Caco-2 (cell line): ENCODE measurements at regions not wholly inside any gene's neighbourhood (a gene's known extent, or its start where the extent isn't known, plus 50 kb on each side); places are given as distances from the start of the nearest gene placed in this dataset.
"Not testable (repeated sequence)": the region's sequence is repeated elsewhere in the genome, so short reads cannot be mapped to it uniquely, and the experiment has no call there.

Experiments used
- BruUV-seq: library from RNA; stranded (reverse); fragments of 400-500 nt; replicated peaks from 2 replicates; lab custom pipeline; 2021; lab: Mats Ljungman, UMichigan
- CTCF ChIA-PET: fragments of 300-600 bp; sonication (Branson Sonifier 250); formaldehyde crosslinking; loops from one replicate; lab custom pipeline; 2022; ENCODE audit warnings: antibody characterized with exemption; lab: Charles Lee
- POLR2A ChIA-PET: fragments of 300-600 bp; sonication (Branson Sonifier 250); formaldehyde crosslinking; loops from one replicate; lab custom pipeline; 2022; ENCODE audit warnings: antibody characterized with exemption; lab: Charles Lee
- DNase-seq, 2 experiments: peaks; one replicate each; pipeline versions ENCODE4 v3.0.0 to v3.0.0-alpha.2; 2020 to 2022
- H3K27me3 ChIP-seq: replicated peaks from 2 replicates; pipeline ENCODE4 v1.6.0; 2011; ENCODE audit warnings: low read length; ENCODE audit not compliant: control insufficient read depth, insufficient read depth
- H3K36me3 ChIP-seq: 2 replicates; pipeline ENCODE4 v1.5.1; 2011; ENCODE audit warnings: low read length; ENCODE audit not compliant: control insufficient read depth, insufficient read depth
- H3K4me1 ChIP-seq: fragments of 250-450 bp; sonication (Bioruptor Pico); 2 replicates; pipeline ENCODE4 v1.5.1; 2020; ENCODE audit warnings: mild to moderate bottlenecking
- H3K4me3 ChIP-seq: 2 replicates; pipeline ENCODE4 v1.5.1; 2011; ENCODE audit warnings: low read depth, mild to moderate bottlenecking, control low read depth, low read length
- H3K9me3 ChIP-seq: fragments of 250-450 bp; sonication (Bioruptor Pico); 2 replicates; pipeline ENCODE4 v1.5.1; 2020; ENCODE audit warnings: mild to moderate bottlenecking, moderate library complexity
- H3K27ac Mint-ChIP-seq: one replicate; pipeline ENCODE4 v1.8.0; 2022; ENCODE audit warnings: mixed read lengths; ENCODE audit not compliant: unreplicated experiment
- H3K27me3 Mint-ChIP-seq: one replicate; pipeline ENCODE4 v1.8.0; 2022; ENCODE audit warnings: mixed read lengths; ENCODE audit not compliant: insufficient read depth, unreplicated experiment
- H3K36me3 Mint-ChIP-seq: one replicate; pipeline ENCODE4 v1.8.0; 2022; ENCODE audit warnings: mild to moderate bottlenecking, mixed read lengths; ENCODE audit not compliant: insufficient read depth, unreplicated experiment
- H3K4me1 Mint-ChIP-seq: one replicate; pipeline ENCODE4 v1.8.0; 2022; ENCODE audit warnings: low read depth, mixed read lengths; ENCODE audit not compliant: unreplicated experiment
- H3K4me3 Mint-ChIP-seq: one replicate; pipeline ENCODE4 v1.8.0; 2022; ENCODE audit warnings: mild to moderate bottlenecking, moderate library complexity, mixed read lengths; ENCODE audit not compliant: unreplicated experiment
- H3K9me3 Mint-ChIP-seq: one replicate; pipeline ENCODE4 v1.8.0; 2022; ENCODE audit warnings: mixed read lengths; ENCODE audit not compliant: unreplicated experiment
- CTCF ChIP-seq, 2 experiments: fragments of 200-600 bp in 1 of 2; IDR thresholded peaks; 1 replicate in 1 of 2; 2 replicates in 1 of 2; pipeline versions ENCODE4 v1.5.1 to v1.8.0; 2011 to 2022; ENCODE audit warnings: antibody characterized with exemption in 1 of 2, control low read depth in 1 of 2, inconsistent platforms in 1 of 2, low read depth in 1 of 2, low read length in 1 of 2, mild to moderate bottlenecking in 1 of 2, moderate library complexity in 1 of 2; ENCODE audit not compliant: insufficient read depth in 1 of 2, severe bottlenecking in 1 of 2, unreplicated experiment in 1 of 2
- intact Hi-C: fragments of 100-400 bp; cut with micrococcal nuclease; formaldehyde crosslinking; loops from one replicate; pipeline ENCODE4 v1.10.0; 2022; ENCODE audit not compliant: unreplicated experiment

GRCh38 chr5:105865834-105866233, 1804.9 kb downstream of the EFNA5 start:
- TF ChIP-seq CTCF (IDR thresholded peaks at IDR 0.05; ENCODE audit: insufficient read depth in 1 of 2, low read depth in 1 of 2, low read length in 1 of 2, severe bottlenecking in 1 of 2, unreplicated experiment in 1 of 2) = no peak
- Mint-ChIP-seq H3K9me3 (no peaks in the 10 kb centered on the region), H3K27me3 (no peaks in the 10 kb centered on the region), H3K4me3 (no peak overlapping the region), H3K4me1 (no peaks in the 10 kb centered on the region), H3K36me3 (no peaks in the 10 kb centered on the region), H3K27ac (no peak overlapping the region)
- no peak overlapping the region for H3K4me3 ChIP-seq
- CTCF ChIA-PET = no interaction called here
- no peak for DNase-seq
- POLR2A ChIA-PET = no interaction called here
- H3K9me3 ChIP-seq = no peaks in the 10 kb centered on the region
- no peaks in the 10 kb centered on the region for H3K4me1 ChIP-seq
- intact Hi-C loops = no loop called here
- no peaks in the 10 kb centered on the region for H3K36me3 ChIP-seq
- H3K27me3 ChIP-seq = no peaks in the 10 kb centered on the region
- no TSS peak for BruUV-seq

GRCh38 chr5:105859350-105859749, 1811.4 kb downstream of the EFNA5 start:
- DNase-seq, H3K9me3 ChIP-seq, CTCF ChIA-PET, H3K4me1 ChIP-seq, POLR2A ChIA-PET, intact Hi-C loops, H3K4me1 Mint-ChIP-seq, H3K4me3 ChIP-seq, H3K4me3 Mint-ChIP-seq, BruUV-seq, H3K36me3 ChIP-seq, H3K27me3 Mint-ChIP-seq, H3K9me3 Mint-ChIP-seq, H3K36me3 Mint-ChIP-seq, H3K27me3 ChIP-seq, H3K27ac Mint-ChIP-seq: not testable (repeated sequence)

GRCh38 chr5:105849701-105850100, 1821.0 kb downstream of the EFNA5 start:
- BruUV-seq = no TSS peak
- no peak for TF ChIP-seq CTCF (IDR thresholded peaks at IDR 0.05; ENCODE audit: insufficient read depth in 1 of 2, low read depth in 1 of 2, low read length in 1 of 2, severe bottlenecking in 1 of 2, unreplicated experiment in 1 of 2)
- CTCF ChIA-PET = no interaction called here
- Histone ChIP-seq H3K4me3 (no peak overlapping the region), H3K9me3 (no peaks in the 10 kb centered on the region), H3K27me3 (no peaks in the 10 kb centered on the region), H3K4me1 (no peaks in the 10 kb centered on the region), H3K36me3 (no peaks in the 10 kb centered on the region)
- Mint-ChIP-seq H3K27ac (no peak overlapping the region), H3K36me3 (no peaks in the 10 kb centered on the region), H3K4me1 (no peaks in the 10 kb centered on the region), H3K4me3 (no peak overlapping the region), H3K27me3 (no peaks in the 10 kb centered on the region), H3K9me3 (no peaks in the 10 kb centered on the region)
- no peak for DNase-seq
- POLR2A ChIA-PET = no interaction called here
- intact Hi-C loops = no loop called here

GRCh38 chr5:105840800-105841199, 1829.9 kb downstream of the EFNA5 start:
- ChIA-PET CTCF (no interaction called here), POLR2A (no interaction called here)
- Mint-ChIP-seq H3K36me3 (no peaks in the 10 kb centered on the region), H3K4me3 (no peak overlapping the region), H3K27ac (no peak overlapping the region), H3K4me1 (no peaks in the 10 kb centered on the region), H3K9me3 (no peaks in the 10 kb centered on the region), H3K27me3 (no peaks in the 10 kb centered on the region)
- no peaks in the 10 kb centered on the region for H3K4me1 ChIP-seq
- no peaks in the 10 kb centered on the region for H3K9me3 ChIP-seq
- no peaks in the 10 kb centered on the region for H3K36me3 ChIP-seq
- no TSS peak for BruUV-seq
- H3K27me3 ChIP-seq = no peaks in the 10 kb centered on the region
- H3K4me3 ChIP-seq = no peak overlapping the region
- TF ChIP-seq CTCF (IDR thresholded peaks at IDR 0.05; ENCODE audit: insufficient read depth in 1 of 2, low read depth in 1 of 2, low read length in 1 of 2, severe bottlenecking in 1 of 2, unreplicated experiment in 1 of 2) = no peak
- DNase-seq = no peak
- intact Hi-C loops = no loop called here
